GM21515 (cell line): ENCODE measurements at regions not wholly inside any gene's neighbourhood (a gene's known extent, or its start where the extent isn't known, plus 50 kb on each side); places are given as distances from the start of the nearest gene placed in this dataset.

Experiments
- ATAC-seq: cut with Tn5 transposase; IDR thresholded peaks from one replicate; pipeline ENCODE4 v1.9.1; 2021; ENCODE audit not compliant: unreplicated experiment

DNA sequence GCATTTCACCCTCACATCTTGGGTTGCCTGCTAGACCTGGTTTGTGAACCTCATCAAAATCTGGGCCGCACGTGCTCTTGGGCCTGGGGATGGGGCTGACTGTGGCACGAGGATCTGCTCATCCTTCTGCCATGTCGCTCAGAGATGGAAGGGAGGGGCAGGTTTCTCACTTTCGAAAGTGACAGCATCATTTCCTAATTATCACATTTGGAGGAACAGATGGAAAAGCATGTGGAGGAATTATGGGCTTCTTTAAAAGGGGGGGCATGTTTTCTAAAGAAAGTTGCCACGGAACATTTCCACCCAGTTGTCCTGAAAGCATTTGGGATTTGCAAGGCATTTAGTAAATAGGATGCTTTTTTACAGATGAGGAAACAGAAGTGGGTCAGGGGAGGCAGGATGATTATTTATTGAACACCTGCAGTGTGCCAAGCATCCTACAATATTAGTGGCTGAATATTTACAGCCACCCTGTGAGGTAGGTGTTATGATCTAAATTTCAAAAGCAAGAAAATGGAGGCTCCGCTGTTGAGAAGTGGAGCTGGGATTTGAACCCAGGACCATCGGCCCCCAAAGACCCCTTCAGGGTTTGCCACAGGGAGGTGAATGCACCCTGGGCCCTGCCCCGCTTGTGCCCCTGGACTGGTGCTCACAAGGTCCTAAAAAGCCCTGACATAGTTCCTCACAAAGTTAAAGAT lies 104.2 kb upstream of the MYCN start:
- ATAC-seq = no peak

DNA sequence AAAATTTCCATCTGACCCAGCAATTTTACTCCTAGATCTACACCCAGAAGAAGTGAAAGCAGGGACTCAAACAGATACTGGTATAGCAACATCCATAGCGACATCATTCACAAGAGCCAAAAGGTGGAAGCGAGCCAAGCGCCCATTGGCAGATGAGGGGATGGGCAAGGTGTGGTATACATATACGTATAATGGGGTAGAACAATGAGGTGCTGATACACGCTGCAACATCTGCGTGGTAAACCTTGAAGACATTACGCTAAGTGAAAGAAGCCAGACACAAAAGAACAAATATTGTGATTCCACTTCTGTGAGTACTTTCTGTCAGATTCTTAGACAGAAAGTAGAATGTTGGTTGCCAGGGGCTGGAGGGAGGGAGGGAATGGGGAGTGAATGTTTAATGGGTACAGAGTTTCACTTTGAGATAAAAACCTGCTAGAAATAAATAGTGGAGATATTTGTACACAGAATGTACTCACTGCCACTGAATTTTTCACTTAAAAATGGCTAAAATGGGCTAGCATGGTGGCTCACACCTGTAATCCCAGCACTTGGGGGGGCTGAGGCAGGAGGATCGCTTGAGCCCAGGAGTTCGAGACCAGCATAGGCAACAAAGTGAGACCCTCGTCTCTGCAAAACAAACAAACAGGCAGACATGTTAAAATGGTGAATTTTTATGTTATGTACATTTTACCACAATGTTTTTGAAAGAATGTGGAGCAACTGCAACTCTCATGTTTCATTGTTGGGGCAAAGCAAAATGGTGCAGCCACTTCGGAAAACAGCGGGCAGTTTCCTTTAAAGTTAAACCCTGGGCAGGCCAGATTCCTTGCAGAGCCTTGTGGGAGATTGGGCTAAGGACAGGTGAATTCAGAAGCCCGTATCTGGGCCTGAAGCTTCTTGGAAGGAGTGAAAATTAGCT lies 103.4 kb upstream of the MYCN start:
- ATAC-seq = no peak

DNA sequence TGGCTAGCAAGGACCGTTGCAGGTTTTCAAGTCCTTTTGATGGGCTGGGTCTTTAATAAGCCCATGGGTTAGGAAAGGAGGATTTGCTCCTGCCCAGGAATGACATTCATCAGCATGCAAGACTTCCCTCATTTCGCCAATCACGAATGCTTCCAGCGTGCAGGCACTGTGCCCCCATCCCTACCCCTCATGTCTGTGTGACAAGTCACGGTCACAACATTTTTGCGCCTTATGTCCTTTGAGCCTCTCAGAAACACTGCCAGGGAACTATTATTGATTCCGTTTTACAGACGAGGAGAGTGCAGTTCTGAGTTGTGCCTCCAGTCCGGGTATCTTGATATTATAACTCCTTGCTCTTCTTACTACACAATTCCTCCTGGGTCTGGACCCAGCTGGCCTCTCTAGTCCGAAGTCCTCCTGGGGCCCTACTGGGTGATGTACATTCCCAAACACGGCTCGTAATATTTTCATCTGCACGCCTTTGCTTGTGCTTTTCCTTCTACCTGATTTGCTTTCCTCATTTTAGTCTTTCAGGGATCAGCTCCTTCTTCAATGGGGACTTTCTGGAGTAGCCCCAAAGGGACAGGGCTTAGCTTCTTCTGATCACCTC lies 101.8 kb upstream of the MYCN start:
- ATAC-seq = no peak

DNA sequence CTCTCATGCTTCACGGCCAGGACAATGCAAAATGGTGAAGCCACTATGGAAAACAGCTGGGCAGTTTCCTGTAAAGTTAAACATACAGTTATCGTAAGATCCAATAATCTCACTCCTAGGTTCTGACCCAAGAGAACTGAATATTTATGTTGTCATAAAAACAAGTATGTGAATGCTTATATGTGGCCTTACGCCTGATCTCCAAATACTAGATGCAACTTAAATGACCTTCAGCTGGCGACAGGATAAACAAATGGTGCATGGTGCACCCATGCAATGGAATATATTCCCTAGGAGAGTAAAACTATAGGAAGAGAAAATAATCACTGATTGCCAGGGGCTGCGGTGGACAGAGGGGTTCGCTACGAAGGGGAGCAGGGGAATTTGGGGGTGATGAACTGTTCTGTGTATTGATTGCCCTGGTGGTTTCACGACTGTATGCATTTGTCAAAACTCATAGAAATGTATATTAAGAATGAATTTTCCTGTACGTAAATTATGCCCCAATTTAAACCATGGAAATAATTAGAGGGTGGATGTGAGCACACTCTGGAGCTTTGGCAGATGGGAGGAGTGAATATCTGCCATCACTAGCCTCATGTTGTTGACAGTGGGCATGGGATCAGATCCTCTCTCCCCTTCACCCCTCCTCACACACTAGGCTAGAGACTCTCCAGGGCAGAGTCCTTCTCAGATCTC lies 100.8 kb upstream of the MYCN start:
- no peak for ATAC-seq

DNA sequence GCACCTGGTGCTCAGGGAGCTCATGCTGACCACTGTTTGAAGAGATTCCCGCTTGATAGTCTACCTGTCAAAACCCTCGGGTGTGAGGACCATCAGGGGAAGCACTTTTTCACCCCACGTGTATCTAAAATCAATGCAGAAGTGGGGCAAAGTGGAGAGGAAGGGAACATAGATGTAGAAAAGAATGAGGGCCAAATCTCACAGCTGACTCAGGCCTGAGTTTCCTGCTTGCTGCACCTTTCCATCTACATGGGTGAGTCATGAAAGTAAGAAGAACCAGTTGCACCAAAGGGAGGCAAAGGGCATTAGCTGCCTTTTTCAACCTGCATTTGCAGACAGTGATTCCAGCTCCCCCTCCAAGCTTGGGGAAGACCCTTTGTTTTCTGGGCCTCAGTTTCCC lies 100.2 kb upstream of the MYCN start:
- ATAC-seq = no peak

DNA sequence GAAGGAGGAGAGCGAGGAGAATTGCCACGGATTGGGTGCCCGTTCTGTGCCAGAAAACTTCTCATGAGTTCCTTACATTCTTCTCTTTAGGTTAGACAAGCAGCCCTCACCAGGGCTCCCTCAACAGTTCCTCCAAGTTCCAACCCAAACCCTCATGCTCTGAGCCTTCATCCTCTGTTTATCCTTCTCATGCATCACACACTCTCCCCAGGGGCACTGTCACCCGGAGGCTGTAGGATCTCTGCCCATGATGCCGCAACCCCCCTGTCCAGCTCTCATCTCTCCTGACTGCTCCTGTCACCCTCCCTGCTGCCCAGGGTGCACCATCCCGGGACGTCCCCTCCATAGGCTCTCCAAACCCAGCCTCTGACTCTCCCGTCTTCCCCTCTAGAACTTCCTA lies 99.4 kb upstream of the MYCN start:
- no peak for ATAC-seq

DNA sequence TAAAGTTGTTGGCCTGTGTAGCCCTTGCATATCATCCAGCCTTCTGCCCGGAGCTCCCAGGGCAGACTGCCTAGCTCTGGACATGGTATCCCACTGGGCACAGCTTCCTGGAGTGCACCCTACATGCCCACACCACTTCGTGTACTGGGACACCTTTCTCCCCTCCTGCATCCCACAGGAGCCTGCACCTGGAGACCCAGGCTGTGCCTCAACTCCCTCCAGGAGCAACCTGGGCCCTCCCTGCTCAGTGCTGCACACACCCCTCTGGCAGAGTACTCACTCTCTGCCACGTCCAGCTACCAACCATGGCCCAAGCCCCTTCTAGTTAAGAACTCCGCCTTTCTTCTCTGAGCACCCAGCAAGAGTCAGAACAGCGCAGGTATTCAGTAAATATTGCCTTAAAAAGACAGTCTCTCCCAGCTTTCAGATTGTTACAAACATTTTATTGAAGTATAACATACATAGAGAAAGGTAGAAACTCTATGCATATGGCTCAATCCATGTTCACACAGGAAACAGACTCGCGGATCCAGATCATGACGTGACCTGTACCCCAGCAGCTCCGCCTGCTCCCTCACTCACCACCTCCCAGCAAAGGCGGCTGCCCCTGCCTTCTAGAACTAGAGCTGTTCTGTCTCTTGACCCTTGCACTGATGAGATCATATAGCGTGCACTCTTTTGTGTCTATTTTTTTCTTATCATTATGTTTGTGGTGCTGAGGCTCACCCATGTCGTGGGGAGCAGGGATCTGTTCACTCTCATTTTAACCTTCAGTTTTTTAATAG lies 98.4 kb upstream of the MYCN start:
- ATAC-seq = no peak

DNA sequence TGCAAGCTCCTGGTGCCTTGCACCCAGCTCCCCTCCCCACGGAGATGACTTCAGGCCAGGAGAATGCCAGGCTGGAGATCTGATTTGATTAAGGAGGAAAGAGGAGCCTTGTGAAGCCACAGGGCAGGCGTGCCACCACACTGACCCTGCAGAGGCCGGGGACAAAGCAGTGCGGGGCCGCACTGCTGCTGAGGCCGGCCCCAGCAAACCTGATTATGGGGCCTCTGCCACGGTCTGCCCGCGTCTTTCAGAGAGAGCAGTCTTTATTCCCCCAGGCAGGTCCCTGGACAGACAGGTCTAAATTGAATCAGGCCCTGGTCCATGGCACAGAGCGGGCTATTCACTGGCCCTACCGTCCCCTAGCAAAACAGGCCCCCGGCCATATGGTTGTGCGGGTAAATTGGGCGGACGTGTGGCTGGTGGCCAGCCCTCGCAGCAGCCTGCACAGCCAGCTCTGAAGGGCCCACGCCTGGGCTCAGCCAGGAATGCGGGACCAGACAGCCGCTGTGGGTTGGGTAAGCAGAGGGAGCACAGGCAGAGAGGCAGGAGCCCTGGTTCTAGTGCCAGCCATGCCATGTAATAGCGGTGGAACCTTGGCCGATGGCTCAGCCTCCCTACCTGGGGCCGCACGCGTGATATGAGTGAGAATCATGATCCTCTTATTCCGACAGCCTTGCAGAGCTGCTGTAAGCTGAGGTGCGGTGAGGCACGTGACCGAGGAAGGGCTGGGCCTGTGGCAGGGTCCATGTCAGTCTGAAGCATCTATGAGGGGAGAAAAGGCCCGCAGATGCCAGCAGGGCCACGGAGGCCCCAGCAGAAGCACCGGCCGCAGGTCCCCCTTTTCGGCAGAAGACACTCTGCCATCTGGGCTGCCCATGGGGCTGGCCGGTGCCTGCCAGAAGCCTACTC lies 97.3 kb upstream of the MYCN start:
- ATAC-seq = no peak

DNA sequence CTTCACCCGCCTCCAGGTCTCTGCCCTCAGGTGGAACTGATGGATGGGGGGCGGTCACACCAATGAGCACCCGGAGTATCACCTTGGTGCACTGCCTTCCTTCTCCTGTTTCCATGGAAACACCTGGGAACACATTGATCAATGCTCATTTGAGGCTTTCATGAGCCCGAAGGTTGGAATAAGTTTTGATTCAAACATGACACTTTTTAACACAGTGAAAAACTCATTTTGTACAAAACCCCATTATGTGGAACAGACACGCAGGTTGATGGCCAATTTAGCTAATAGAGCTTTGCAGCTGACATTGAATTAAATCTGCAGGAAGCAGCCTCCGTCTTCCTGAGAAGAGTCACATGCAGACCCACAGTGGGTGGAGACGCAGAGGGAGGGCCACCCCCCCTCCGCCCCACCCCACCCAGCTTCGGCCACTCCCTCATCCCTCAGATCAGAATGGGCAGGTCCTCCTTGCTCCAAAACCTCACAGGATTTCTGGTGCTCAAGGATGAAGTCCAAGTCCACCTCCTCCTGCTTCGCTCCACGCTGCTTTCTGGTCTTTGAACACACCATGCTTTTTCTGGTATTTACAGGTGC lies 96.0 kb upstream of the MYCN start:
- ATAC-seq = no peak

DNA sequence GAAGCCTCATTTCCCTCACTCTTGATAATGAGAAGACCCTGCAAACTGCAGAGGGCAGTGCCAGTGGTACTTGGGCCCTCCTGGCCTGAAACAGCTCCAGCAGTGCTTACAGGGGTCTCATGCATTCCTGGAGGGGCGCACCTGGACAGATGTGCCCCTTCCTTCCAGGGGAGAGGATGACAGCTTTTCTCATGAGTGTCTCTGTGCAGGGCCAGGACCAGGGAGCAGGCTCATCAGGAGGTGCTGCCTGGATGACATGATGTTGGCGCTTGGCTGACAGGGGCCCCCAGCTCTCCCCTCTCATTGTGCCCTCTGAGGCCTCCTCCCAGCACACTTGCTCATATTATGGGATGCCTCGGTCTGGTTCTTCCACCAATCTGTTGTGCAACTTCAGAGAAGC lies 95.1 kb upstream of the MYCN start:
- no peak for ATAC-seq

DNA sequence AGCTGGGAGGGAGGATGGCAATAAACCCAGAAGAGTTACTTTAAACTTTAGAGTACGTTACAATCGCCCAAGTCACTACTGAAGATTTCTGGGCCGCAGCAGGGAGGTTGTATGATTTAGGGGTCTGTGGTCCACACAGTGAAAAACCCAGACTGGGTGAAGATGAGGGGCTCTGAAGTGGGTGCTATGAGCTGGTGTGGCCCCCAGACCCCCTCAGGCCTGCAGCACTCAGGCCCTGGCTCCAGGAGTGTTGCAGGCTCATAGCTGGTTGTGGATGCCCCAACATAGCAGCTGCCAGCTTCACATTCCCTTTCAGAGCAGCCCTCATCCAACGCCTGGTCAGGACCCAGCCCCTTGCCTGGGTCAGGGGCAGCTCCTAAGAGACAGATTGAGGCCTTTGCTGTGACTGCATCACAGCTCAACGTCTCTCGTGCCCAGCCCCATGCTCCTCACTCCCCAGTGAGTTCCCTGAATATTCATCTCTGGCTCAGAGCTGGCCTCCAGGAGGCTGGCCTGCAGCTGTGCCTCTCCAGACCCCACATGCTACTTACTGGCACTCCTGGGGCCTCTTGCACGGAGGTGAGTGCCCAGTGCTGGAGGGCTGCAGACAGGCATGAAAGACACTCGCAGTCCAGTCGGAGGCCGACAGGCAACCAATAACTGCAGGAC lies 94.5 kb upstream of the MYCN start:
- ATAC-seq = no peak

DNA sequence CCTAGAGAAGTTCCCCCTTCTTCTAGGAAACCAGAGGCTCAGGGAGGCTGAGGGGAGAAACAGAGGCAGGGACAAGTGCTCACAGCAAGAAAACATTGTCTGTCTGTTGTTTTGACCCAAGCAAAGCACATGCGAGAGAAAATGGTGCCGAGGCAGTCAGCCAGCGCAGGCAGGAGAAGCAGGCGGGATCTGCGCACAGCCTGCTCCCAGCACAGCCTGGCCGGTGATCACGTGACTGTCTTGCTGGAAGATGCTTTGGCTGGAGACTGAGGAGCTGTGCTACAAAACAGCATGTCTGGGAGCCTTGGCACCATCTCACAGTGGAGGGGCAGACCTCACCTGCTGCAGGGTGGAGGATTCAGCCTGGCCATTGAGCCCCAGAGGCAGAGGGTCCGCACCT lies 93.7 kb upstream of the MYCN start:
- no peak for ATAC-seq

DNA sequence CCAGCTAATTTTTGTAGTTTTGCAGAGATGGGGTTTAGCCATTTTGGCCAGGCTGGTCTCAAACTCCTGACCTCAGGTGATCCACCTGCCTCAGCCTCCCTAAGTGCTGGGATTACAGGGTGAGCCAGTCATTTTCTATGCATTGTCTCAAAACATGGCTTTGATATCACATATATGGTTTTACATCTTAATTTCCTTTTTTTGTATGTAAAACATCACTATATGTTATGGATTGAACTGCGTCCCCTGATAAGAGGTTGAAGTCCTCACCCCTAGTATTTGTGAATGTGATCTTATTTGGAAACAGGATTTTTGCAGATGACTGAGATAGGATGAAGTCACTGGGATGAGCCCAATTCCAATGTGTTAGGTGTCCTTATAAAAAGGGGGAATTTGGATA lies 89.8 kb upstream of the MYCN start:
- ATAC-seq = no peak

DNA sequence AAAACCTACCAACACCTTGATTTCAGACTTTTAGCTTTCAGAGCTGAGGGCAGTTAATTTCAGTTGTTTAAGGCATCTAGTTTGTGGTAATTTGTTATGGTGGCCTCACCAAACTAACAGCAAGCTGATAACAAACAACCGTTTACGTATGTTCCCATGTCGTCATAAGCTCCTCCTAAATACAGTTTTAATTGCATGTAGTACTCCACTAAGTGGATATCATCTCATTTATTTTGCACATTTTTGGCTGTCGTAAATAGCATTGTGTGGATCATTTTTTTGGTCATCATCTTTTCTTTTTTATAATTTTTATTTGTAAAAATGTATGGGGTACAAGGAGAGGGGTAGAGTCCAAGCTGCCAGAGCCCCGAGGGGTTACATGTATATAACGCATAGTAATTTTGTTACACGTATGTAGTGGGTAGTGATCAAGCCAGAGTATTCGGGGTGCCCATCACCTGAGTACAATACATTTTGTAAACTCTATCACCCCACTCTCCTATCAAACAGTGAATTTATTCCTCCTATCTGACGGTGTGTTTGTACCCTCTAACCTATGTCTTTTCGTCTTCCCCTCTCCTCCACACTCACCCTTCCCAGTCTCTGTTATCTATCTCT lies 89.2 kb upstream of the MYCN start:
- no peak for ATAC-seq

DNA sequence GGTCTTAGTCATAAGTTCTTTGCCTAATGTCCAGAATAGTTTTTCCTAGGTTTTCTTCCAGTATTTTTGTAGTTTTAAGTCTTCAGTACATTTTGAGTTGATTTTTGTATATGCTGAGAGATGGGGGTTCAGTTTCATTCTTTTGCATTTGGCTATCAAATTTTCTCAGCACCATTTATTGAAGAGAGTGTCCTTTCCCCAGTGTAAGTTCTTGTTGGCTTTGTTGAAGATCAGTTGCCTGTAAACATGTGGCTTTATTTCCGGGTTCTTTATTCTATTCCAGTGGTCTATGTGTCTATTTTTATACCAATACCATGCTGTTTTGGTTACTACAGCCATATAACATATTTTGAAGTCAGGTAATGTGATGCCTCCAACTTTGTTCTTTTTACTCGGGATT lies 87.5 kb upstream of the MYCN start:
- ATAC-seq = no peak

DNA sequence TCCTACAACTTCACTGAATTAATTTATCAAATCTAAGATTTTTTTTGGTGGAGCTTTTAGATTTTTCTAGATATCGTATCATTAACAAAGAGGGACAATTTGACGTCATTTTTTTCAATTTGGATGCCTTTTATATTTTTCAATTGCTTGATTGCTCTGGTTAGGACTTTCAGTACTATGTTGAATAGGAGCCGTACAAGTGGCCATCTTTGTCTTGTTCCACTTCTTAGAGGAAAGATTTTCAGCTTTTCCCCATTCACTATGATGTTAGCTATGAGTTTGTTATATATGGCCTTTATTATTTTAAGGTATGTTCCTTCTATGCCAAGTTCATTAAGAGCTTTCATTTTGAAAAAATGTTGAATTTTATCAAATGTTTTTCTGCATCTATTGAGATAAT lies 86.4 kb upstream of the MYCN start:
- no peak for ATAC-seq

DNA sequence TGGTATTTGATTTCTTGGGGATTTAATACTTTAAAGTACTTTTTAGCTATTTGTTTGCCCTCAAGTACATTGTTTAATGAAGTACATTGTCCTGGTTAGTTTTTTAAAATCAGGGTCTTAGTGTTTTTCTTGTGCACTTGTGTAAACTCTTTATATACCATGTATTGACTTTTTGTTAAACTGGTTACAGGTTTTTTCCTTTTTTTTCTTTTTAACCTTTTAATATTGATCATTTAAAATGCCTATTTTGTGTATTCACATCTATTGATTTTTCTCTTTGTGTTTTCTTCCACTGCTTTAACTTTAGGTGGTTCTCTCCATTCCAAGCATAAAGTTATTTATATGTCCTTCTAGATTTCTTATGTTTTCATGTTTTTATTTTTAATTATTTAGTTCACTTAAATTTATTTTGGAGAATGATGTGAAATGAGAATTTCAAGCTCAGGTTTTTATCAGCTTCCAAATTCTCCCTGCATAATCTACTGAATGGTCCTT lies 84.5 kb upstream of the MYCN start:
- ATAC-seq = no peak

DNA sequence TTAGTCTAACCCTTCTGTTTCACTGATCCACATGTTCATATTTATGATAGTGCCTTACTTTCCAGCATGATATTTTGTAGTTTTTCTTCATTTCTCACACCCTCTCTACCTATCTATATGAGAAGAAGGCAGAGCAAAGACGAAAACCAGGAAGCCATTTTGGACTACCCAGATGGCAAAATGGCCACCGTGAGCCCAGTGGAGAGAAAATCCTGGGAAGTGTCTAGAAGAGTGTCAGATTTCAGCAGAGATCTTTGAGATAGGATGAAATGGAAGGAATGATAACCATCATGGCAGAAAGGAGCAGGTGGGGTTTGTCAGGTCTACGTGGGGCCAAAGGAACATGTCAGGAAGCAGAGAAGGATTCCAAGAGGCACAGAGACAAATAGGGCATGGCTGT lies 84.0 kb upstream of the MYCN start:
- no peak for ATAC-seq
